GM12872 (cell line): ENCODE measurements at regions not wholly inside any gene's neighbourhood (a gene's known extent, or its start where the extent isn't known, plus 50 kb on each side); places are given as distances from the start of the nearest gene placed in this dataset.

Experiments used
- CTCF ChIP-seq: IDR thresholded peaks from 3 replicates; pipeline ENCODE4 v1.5.1; 2011; ENCODE audit warnings: low read depth, mild to moderate bottlenecking, low read length, moderate library complexity; ENCODE audit not compliant: insufficient read depth

GRCh38 chr2:162945785-162946184 lies 107.2 kb upstream of the KCNH7 start:
- TF ChIP-seq CTCF: no peak

GRCh38 chr2:162938387-162938786 lies 99.8 kb upstream of the KCNH7 start:
- TF ChIP-seq CTCF: no peak

- TF ChIP-seq CTCF: no peak
Observed at GRCh38 chr2:162934191-162934590, 95.6 kb upstream of the KCNH7 start.

- no peak for TF ChIP-seq CTCF
Observed at GRCh38 chr2:162932416-162932815, 93.8 kb upstream of the KCNH7 start.

GRCh38 chr2:162929571-162929970 lies 91.0 kb upstream of the KCNH7 start:
- TF ChIP-seq CTCF: no peak

- no peak for TF ChIP-seq CTCF
Observed at GRCh38 chr2:162928356-162928755, 89.8 kb upstream of the KCNH7 start.

GRCh38 chr2:162926907-162927306 lies 88.3 kb upstream of the KCNH7 start:
- no peak for TF ChIP-seq CTCF

GRCh38 chr2:162926501-162926900 lies 87.9 kb upstream of the KCNH7 start:
- no peak for TF ChIP-seq CTCF
